ENCODE measurements at regions not wholly inside any gene's neighbourhood (a gene's known extent, or its start where the extent isn't known, plus 50 kb on each side); places are given as distances from the start of the nearest gene placed in this dataset.

DNA sequence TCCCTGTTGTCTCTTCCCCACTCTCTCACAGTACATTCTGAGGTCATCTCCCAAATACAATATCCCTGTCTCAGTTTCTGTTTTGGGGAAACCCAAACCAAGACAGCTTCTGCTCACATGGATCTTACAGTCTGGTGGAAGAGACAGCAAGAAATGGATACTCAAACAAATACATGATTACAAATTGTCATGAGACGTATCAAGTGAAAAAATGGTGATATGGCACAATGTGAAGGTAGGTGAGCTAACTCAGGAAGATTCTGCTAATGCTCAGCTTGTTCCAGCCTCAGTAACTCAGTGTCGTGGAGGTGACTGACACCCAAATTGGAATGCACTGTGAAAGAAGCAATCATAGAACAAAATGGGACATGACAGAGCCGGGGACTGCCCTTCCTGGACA lies 68.3 kb downstream of the CHST1 start:
- DNase-seq = no peak

- DNase-seq = no peak
These were observed 68.9 kb downstream of the CHST1 start for GRCh38 chr11:45596571-45596970.

DNA sequence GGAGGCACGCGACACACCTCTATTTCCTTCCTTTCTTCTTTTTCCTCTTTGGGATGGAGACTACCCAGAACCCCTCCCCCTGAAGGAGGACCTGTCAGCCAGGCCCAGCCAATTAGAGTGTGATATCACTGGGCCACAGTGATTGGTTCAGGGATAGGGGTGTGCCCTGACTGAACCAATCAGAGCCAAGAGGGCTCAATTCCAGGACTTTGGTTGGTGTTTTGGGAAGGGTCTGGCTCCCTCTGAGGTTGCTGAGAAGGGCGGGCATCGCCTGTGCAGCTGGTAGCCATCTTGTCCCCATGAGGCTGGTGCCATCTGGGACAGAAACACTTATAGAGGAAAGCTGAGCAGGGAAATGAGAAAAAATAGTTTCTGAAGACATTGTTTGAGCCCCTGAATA lies 71.4 kb downstream of the CHST1 start:
- DNase-seq = no peak

DNA sequence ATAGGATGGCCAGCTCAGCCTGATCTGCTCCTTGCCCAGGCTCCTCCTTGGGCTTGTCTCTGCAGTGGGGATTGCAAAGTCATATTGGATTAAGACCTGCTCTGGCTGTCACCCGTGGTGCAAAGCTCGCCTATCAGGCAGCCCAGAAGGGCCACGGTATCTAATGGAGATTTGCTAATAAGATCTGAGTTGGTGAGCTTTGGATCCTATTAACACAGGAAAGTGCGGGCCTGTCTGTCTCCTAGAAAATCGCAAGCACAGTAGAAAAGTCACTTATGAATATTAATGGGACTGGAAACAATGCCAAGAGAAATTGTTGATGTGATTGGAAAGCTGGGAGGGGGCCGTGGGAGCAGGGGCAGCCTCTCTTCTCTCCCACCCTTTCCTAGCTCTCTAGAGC lies 72.8 kb downstream of the CHST1 start:
- DNase-seq = no peak

DNA sequence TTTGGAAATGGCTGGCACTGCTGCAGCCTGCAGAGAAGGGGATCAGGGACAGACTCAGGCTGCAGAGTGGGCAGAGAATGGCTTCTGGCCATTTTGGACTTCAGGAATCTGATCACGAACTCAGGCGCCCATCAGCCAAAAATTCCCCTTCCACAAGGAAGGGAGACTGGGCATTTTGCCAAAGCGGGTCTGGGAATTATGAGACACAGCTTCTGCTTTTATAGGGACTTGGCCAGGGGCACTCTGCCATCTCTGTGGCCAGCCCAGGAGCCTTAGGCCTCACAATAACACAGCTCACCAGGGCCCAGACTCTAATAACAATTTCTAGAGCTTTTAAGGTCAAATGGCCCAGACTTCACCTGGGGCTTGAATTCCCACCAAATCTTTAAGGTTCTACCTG lies 74.7 kb downstream of the CHST1 start:
- DNase-seq = peak; percentile 38

DNA sequence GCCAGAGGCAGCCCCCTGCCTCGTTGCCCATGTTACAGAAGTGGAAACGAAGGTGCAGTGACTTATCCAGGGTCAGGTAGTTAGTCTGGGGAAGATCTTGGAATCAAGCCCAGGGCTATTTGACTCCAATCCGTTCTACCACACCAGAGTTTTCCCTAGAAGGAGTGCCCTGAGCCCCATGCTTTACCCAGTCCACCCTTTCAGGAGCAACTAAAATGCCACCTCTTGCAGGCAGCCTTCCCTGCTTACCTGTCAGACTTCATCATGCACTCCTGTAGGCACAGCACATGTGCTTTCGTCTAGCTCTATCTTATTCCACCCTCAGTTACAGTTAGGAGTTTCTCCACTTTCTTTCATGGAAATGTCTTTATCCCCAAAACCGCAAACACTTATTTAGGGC lies 80.2 kb downstream of the CHST1 start:
- DNase-seq = no peak

- DNase-seq = no peak
These were observed 81.3 kb downstream of the CHST1 start for GRCh38 chr11:45583981-45584566.

GRCh38 chr11:45580399-45580798 lies 85.0 kb downstream of the CHST1 start:
- no peak for DNase-seq

DNA sequence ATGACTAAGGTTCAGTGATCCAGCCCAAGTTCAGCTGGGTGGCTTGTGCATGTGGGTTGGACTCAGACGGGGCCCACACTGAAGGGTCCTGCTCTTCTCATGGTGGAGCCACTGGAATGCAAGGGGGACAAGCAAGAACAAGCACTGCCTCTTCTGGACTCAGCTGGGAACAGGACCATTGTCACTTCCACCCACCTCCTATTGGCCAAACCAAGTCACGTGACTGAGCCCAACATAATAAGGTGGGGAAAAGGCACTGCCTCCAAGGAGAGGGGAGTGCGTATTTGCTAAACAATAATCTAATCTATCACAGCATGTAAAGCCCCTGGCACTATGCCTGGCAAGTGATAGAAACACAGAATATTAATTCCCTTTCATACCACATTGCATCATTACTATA lies 87.1 kb downstream of the CHST1 start:
- DNase-seq = no peak

GRCh38 chr11:45577752-45578151 lies 87.7 kb downstream of the CHST1 start:
- DNase-seq = no peak

GRCh38 chr11:45576461-45577215 lies 88.8 kb downstream of the CHST1 start:
- DNase-seq = no peak

GRCh38 chr11:45573728-45574127 lies 91.7 kb downstream of the CHST1 start:
- no peak for DNase-seq

DNA sequence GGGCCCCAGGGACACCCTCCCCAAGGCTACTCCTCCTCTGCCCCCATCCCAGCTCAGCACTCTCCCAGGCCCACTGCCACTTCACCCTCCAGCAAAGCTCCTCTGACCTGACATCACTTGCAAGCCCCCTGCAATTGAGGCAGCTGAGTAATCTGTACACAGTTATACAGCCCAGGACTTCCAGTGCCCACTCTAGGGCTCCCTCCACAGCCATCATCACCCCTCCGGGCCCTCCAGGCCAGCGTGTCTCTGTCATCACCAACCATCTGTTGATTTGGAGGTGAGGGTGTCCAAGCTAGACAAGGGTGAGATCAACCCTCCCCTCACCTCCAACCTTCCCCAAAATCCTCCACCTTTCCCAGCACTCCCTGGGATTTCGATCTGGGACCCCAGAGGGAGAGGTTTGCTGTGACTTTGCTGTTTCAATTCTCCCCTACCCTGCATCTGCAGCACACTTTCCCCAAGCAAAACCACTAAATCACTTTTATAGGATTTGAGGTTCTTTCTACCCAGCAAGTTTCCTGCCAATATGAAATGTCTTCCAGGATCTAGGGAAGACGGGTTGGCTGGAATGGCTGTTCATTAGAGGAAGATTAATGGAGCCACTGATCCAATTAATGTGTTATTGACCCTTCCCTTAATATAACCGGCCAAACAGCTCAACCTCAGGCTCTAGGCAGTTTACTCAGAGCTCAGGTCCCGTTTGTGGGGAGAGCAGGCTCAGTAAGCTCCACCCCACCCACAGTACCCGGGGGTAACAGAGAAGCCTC lies 92.9 kb downstream of the CHST1 start:
- no peak for DNase-seq

- DNase-seq = no peak
These were observed 95.6 kb downstream of the CHST1 start for GRCh38 chr11:45569776-45570175.

DNA sequence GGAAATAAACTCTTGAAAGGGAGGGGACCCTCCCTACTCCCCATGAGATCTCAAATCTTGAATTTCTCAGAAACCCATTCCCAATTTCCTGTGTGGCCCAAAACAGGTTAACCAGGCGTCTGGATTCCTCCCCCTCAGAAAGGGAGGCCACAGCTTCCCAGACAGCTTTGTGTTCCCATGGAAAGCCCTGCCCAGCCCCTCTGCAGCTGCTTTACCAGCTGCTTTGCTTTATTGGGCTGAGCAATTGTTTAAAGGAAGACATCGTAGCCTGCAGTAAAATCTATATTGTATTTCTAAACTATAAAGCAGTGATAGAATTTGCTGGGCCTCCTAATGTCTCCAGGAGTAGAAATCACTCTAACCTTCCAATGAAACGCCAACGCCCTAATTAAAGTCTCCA lies 97.4 kb downstream of the CHST1 start:
- DNase-seq = no peak

DNA sequence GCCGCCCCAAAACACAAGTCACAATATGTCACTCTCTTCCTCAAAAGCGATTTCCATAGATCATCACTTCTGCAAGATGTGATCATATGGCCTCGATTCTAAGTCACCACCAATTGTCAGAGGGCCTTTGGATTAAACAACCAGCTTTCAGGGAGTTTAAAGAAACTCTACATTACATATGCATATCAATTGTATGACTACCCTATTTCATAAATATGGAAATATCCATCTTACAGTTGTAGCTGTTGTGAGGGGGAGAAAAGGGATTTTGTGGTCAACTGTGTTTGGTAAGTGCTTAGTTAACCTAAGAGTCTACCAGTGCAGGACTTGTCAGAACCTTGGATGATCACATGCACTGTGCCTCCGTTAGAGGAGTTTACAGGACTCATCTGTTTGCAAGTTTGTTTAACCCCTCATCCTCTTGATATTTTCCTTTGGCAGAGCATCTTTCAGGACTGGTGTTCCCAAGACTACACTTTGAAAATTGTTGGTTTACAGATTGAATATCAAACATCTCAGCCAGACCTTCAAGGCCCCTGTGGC lies 99.9 kb downstream of the CHST1 start:
- DNase-seq = no peak

DNA sequence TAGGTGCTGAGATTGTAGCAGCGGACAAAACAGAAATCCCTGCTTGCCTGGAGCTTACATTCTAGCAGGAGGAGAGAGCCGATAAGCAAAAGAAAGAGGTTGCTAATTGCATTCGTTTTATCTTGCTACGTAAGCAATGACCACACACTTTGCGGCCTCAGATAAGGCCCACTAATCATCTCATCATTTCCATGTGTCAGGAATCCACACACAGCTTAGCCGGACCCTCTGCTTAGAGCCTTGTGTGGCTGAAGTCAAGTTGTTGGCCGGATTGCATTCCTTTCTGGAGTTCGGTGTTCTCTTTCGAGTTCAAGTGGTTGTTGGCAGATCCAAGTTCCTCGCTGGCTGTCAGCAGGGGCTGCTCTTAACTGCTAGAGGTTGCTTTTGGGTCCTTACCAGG lies 101.6 kb downstream of the CHST1 start:
- no peak for DNase-seq

DNA sequence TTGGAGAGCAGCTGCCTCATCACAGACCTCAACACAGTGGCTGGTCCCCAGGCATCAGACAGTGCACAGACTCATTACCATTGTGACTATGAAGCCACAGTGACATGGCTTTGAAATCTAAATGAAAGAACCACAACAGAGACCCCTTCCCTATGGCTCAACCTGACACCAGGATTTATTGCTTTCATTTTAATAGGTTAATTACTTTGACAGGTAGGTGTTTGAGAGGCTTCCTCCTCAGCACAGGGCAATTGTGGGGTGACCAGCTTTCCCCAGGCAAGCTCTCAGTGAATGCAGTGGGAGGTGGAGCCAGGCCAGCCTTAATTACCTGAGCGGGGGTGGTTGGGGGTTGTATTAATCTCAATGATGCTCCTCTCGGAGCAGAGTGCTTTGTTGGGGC lies 102.3 kb downstream of the CHST1 start:
- no peak for DNase-seq

DNA sequence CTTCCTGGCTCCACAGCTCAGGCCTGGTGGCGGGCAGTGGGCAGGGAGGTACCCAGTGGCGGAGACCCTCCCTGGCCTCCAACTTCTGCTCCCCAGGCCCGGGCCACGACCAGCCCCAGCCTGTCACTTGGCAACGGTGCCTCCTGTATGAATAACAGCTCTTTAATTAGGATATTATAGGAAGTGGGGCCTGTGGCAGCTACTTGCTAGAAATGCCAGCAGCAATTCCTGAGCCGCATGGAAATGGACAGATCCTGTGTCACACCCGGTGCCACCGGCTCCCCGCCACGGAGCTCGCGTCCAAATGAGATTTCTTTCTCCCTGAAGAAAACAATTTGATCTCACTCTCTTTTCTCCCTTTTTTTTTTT lies 104.5 kb downstream of the CHST1 start:
- no peak for DNase-seq

GRCh38 chr11:45560155-45560912 lies 105.1 kb downstream of the CHST1 start:
- DNase-seq = no peak

DNA sequence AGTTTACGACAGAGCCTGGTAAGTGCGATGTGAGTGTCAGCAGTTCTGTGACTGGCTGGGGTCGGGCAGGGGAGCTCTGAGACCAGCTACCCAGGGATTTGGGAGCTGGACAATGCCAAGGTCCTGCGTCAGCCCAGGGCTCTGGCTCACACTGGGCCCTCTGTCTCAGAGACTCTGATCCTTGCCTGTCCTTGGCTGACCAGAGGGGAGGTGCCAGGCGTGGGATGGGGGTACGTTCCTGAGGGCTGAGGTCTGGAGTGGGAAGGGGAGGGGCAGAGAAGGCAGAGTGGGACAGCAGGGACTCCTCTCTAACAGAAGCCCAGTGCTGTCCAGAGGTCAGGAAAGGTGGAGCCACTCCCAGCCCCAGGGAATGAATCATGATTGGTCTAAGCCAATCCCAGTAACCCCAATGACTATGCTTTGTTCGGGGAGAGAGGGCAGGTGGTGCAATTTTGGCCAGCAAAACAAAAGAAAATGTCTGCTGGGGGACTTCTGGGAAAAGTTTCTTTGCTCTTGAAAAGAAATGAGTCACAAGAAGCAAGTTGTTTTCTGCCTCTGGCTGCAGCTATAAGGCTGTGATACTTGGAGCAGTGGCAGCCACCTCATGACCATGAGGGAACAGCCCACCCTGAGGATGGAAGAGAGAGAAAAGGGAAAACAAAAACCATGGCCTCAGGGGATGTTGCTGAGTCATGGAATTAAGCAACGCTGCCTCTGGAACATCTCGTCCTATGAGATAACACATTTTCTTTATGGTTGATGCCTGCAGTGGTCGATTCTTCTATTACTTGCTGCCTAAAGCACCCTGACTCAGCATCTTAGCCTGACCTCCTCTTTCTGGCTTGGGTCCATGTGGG lies 108.3 kb downstream of the CHST1 start:
- no peak for DNase-seq

Data from midbrain (tissue), 1 donor.